ENCODE measurements at regions not wholly inside any gene's neighbourhood (a gene's known extent, or its start where the extent isn't known, plus 50 kb on each side); places are given as distances from the start of the nearest gene placed in this dataset.

GRCh38 chr4:117326091-117326490 is 240.7 kb upstream of the TRAM1L1 start:
- DNase-seq (ENCODE audit: low spot score): no peak

- no peak for DNase-seq (ENCODE audit: low spot score)
Measured at GRCh38 chr4:117327491-117327890, 242.1 kb upstream of the TRAM1L1 start.

GRCh38 chr4:117328333-117328732 is 243.0 kb upstream of the TRAM1L1 start:
- no peak for DNase-seq (ENCODE audit: low spot score)

- DNase-seq (ENCODE audit: low spot score): no peak
Measured at GRCh38 chr4:117331817-117332216, 246.4 kb upstream of the TRAM1L1 start.

- no peak for DNase-seq (ENCODE audit: low spot score)
Measured at GRCh38 chr4:117334451-117335188, 249.2 kb upstream of the TRAM1L1 start.

- no peak for DNase-seq (ENCODE audit: low spot score)
Measured at GRCh38 chr4:117357437-117357836, 272.1 kb upstream of the TRAM1L1 start.

GRCh38 chr4:117357866-117358265 is 272.5 kb upstream of the TRAM1L1 start:
- no peak for DNase-seq (ENCODE audit: low spot score)

- no peak for DNase-seq (ENCODE audit: low spot score)
Measured at GRCh38 chr4:117370944-117371668, 285.7 kb upstream of the TRAM1L1 start.

- DNase-seq (ENCODE audit: low spot score): no peak
Measured at GRCh38 chr4:117375101-117375500, 289.7 kb upstream of the TRAM1L1 start.

- no peak for DNase-seq (ENCODE audit: low spot score)
Measured at GRCh38 chr4:117376692-117377091, 291.3 kb upstream of the TRAM1L1 start.

- no peak for DNase-seq (ENCODE audit: low spot score)
Measured at GRCh38 chr4:117378942-117379341, 293.6 kb upstream of the TRAM1L1 start.

GRCh38 chr4:117383468-117383867 is 298.1 kb upstream of the TRAM1L1 start:
- no peak for DNase-seq (ENCODE audit: low spot score)

- DNase-seq (ENCODE audit: low spot score): no peak
Measured at GRCh38 chr4:117385526-117385925, 300.1 kb upstream of the TRAM1L1 start.

GRCh38 chr4:117387072-117387471 is 301.7 kb upstream of the TRAM1L1 start:
- no peak for DNase-seq (ENCODE audit: low spot score)

GRCh38 chr4:117400039-117400835 is 314.9 kb upstream of the TRAM1L1 start:
- no peak for DNase-seq (ENCODE audit: low spot score)

GRCh38 chr4:117412661-117413060 is 327.3 kb upstream of the TRAM1L1 start:
- DNase-seq (ENCODE audit: low spot score): no peak

- DNase-seq (ENCODE audit: low spot score): no peak
Measured at GRCh38 chr4:117417856-117418255, 332.5 kb upstream of the TRAM1L1 start.

GRCh38 chr4:117420948-117421347 is 335.6 kb upstream of the TRAM1L1 start:
- no peak for DNase-seq (ENCODE audit: low spot score)

- no peak for DNase-seq (ENCODE audit: low spot score)
Measured at GRCh38 chr4:117421706-117422105, 336.3 kb upstream of the TRAM1L1 start.

- no peak for DNase-seq (ENCODE audit: low spot score)
Measured at GRCh38 chr4:117422297-117422696, 336.9 kb upstream of the TRAM1L1 start.

GRCh38 chr4:117425636-117426035 is 340.3 kb upstream of the TRAM1L1 start:
- DNase-seq (ENCODE audit: low spot score): no peak

GRCh38 chr4:117428536-117428935 is 343.2 kb upstream of the TRAM1L1 start:
- DNase-seq (ENCODE audit: low spot score): no peak

GRCh38 chr4:117429061-117429460 is 343.7 kb upstream of the TRAM1L1 start:
- DNase-seq (ENCODE audit: low spot score): no peak
